ENCODE measurements at regions not wholly inside any gene's neighbourhood (a gene's known extent, or its start where the extent isn't known, plus 50 kb on each side); places are given as distances from the start of the nearest gene placed in this dataset.

GRCh38 chr7:13822678-13823077 lies 166.8 kb downstream of the ETV1 start:
- DNase-seq: no peak

- DNase-seq: no peak
These were observed 162.7 kb downstream of the ETV1 start for GRCh38 chr7:13826752-13827151.

GRCh38 chr7:13827716-13828115 lies 161.8 kb downstream of the ETV1 start:
- no peak for DNase-seq

- DNase-seq: no peak
These were observed 160.2 kb downstream of the ETV1 start for GRCh38 chr7:13829231-13829630.

- no peak for DNase-seq
These were observed 159.3 kb downstream of the ETV1 start for GRCh38 chr7:13829914-13830900.

GRCh38 chr7:13832346-13832745 lies 157.1 kb downstream of the ETV1 start:
- DNase-seq: no peak

- no peak for DNase-seq
These were observed 155.1 kb downstream of the ETV1 start for GRCh38 chr7:13834328-13834761.

GRCh38 chr7:13835442-13835841 lies 154.0 kb downstream of the ETV1 start:
- no peak for DNase-seq

- DNase-seq: no peak
These were observed 150.4 kb downstream of the ETV1 start for GRCh38 chr7:13839063-13839462.

All from activated CD4-positive, alpha-beta T cell treated with anti-CD3 and anti-CD28 coated beads, Interleukin-10, Interleukin-2, amounts not matched to agents 100 ng/mL and 50 ng/mL, durations not matched to agents 16 hours and 8 hours (primary cell).